GM19193 (cell line): ENCODE measurements at regions not wholly inside any gene's neighbourhood (a gene's known extent, or its start where the extent isn't known, plus 50 kb on each side); places are given as distances from the start of the nearest gene placed in this dataset.

Source experiments
- POLR2A ChIP-seq: IDR thresholded peaks from 4 replicates; pipeline ENCODE4 v1.6.1; 2011; ENCODE audit not compliant: insufficient read depth, insufficient read length; ENCODE audit errors: extremely low read depth

DNA sequence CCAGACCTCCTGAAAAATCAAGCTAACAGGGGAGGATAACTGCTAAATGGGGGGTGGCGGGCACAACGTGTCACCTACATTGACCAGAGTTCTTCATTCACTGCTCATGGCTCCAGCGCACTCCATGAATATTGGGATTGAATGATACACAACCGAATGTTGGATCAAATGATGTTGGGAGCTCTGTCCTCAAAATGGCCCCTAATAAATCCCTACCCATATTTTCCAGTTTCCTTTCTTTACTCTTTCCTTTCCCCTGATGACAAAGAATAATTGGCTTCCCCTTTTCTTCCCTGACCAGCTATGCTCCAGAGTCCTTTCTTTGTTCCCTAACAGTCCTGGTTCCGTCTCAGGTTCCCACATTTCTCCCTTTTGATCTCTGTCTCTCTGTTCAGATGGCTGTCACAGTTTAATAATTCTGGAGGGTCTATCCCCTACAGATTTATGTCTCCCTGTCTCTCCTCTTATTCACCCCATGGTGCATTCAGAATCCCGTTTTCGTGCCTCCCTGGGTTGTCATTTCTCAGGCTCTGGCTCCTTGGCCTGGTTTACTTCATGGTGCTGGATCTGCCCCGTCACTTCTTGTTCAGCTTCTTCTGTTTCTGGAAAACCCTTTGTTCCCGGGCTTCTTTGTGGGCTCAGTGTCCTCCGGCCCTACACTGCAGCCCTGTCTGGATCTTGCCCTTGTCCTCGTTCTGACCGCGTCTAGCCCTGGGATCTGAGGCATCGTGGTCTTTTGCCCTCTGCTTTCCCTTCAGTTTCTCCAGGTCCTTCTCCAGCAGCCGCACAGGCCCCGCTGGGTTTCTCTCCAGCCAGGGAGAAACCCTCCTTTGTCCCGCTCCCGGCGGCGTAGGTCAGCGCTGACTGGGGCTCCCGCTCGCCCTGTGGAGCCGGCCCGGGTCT, 78.3 kb downstream of the NDUFS5 start:
- TF ChIP-seq POLR2A, result no peak

DNA sequence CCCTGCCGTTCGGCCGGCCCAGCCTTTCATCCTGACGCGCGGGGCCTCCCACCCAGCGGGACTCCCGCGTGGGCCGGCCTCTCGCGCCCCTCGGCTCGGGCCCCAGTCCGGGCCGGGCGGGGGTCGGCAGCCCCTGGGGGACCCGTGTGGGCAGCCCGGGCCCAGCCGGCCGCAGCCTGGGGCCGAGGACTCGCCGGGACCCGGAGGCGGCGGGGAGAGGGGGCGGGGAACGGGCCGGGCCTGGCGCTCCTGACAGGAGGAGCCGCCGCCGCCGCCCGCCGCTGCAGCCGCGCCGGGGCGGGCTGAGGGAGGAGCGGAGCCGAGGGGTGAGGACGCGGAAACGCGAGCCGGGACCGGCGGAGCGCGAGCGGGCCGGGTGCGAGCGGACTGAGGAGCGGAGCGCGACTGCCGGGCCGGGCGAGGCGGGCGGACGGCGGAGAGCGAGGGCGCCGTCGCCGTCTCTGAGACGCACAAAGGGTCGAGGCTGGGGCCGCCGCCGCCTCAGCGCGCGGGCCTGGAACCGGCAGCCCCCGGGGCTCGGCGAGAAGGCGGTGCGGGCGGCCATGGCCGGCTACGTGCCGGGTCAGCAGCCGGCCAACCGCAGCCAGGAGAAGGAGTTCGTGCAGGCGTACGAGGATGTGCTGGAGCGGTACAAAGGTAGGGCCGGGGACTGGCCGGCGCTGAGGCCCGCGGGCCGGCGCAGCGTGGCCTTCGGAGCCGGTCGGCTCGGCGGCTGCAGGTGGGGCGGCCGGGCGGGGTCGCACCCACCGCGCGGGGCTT, 79.1 kb downstream of the NDUFS5 start:
- TF ChIP-seq POLR2A, result peak; percentile 56

DNA sequence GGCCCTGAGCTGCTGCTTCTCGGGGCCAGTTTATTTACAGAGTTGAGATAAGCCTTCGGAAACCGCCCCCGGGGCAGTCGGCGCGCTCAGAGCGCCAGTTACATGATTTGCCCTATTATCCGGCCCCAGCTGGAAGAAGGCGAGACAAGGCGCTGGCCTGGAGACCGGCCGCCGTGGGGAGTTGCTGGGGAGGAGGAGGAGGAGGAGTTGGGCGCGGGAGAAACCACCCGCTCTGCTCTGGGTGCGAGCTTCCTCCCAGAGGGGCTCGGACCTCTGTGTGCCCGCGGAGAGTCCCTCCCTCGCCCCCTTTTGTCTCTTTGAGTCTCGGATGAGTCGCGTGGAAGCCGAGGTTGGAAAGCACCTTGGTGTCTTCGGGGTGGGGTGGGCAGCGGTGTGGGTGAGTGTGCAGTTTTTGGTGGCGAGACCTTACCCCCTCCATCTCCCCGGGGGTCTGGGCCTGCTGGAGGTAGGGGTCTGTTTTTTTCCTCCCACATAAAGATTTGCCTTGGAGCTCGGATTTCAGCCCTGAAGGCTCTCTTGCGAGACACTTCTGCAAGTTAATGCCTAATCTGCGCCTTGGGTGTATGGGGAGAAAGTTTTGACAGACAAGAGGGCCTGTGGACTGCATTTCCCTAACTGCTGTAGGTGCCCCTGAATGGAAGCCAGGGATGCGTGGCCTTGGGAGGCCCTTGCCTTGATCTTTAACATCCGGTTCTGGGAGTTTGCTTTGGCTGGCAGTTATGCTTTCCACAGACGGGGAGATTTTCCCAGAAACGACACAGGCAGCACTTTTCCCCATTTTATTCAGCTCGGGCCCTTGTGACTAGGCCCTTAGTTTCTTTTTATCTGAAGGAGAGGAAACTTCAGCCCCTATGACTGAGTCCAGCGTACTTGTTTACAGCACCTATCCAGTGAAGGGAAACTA, 80.0 kb downstream of the NDUFS5 start:
- TF ChIP-seq POLR2A, result peak; percentile 26

DNA sequence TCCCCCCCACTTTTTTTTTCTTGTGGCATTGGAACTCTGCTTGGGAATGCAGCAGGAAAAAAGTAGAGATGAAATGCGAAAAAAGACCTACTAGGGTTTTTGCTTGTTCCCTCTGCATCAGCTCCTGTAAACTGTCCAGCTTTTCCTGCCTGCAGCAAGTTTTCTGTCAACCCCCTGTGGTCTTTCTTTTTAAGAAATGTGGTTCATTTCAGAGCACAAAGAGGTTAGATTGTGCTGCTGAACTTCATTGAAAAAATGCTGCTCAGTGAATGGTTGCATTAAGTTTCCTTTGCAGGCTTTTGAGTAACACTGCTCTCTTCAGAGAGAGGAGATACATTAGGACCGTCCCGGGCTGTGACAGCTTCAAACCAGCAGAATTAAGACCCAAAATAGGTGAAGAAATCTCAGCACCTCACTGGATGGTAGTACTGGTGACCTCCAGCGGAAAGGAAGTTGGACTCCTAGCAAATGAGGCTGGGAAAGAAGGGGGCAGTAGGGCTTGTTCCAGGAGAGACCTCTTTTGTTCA, 80.7 kb downstream of the NDUFS5 start:
- TF ChIP-seq POLR2A, result no peak

DNA sequence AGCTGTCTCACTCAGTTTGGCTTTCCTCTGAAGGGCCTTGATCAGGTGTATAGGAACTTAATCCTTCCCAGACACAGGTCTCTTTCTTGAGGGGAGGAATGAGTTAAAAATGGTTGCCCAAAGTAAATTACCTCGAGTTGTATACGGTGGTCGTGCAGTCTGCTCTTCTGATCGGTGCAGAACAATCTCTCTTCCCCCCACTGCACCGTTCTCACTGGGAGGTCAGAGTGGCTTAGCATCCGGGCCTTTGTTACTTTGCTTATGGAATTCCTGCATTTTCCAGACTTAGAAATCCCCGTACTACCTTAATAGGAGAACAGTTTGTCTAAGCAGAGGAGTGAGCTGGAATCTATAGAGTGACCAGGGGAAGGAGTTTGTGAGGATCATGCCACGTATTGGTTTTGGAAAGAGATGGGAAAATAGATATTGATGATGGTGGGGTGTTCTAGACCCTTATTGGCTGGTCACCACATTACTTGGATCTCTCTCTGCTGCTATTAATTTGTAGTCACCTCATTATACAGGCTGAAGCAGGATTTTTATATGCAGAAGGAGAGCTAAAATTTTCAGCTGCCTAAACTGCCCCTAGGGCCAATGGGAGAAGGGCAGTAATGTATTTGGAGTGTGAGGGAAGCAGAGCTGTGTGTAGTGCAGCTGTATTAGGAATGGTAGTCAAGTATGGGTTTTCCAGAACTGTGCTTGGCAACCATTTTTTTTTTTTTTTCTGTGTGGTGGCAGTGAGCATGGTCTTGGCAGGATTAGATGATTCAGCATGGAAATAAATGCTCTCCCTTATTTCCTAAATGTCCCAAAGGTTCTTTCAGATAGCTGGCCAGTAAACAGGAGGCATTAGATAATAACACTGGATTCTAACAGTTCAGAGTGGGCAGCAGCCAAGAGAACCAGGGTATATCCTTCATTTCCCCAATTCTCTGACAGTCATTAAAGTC, 81.5 kb downstream of the NDUFS5 start:
- no peak for TF ChIP-seq POLR2A

DNA sequence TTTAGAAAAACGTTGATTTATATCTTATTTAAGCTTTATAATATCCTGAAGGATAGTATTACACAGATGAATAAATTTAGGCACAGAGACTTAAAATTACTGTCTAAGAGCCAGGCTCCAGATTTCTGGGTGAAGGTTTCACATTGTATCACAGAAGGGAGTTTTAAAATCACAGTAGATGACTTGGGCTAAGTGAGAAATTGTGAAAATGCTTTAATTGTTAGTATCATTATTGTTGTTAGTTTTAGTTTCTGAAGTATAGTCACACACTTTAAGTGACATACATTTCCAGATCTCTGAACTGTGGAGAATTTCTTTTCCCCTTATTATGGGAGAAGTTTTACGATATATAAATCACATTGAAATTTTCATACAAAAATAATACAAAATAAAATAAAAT, 83.5 kb downstream of the NDUFS5 start:
- TF ChIP-seq POLR2A, result no peak

DNA sequence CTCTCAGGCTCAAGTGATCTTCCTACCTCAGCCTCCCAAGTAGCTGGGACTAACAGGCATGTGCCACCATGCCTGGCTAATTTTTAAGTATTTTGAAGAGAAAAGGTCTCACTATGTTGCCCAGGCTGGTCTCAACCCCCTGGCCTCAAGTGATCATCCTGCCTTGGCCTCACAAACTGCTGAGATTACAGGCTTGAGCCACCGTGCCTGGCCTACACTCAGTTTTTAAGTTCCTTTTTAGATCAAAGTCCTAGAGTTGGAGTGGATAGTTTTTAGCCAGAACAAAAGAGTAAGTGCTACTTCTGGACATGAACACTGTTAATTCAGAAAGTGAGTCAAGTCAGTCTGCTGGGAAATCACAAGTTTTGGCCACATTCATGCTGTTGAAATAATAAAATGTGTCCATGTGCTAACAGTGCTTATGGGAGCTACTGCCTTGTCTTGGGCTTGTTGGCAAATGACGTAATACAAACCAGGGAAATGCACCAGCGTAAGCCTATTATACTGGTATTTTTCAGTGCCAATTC, 84.2 kb downstream of the NDUFS5 start:
- no peak for TF ChIP-seq POLR2A

DNA sequence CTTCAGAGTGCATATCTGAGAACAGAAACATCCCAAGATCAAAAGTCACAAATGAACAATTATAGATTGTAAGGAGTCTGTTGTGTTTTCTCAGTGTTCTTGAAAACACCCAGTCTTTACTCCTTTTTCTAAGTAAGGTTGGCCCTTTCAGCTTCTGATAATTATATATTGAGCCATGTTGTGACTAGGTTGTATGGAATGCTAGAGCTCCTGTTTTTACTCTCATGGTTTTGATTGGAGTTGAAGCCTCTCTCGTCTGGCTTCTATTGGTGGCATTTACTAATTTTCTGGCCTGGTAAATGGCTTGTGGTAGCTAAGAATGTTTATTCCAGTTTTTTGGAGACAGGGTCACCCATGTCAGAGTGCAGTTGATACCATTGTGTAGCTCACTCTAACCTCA, 84.7 kb downstream of the NDUFS5 start:
- no peak for TF ChIP-seq POLR2A

DNA sequence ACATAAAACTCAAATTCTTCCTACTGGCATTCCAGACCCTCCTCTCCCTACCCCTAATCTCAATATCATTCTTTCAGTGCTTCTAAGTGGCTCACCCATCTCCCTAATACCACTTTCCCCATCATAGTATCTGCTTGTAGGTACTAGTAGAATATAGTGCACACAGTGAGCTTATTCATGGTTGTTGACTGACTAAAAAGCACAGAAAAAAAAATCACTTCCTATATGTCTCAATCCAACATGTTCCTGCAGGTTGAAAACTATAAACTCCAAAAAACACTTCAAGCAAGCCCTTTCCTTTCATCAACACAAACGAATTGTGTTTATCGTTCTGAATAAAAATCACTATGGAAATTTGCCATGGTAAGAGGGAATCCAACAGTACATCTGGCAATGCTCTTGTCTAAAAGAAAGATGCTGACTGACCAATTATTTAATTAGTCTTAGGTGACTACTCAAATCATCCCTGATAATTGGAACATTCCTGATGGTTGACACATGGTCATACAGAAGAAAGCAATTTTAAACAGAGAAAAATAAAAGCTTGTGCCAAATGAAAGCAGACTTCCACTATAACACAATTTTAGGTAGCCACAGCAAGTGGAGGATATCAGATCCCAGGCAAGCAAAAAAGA, 87.1 kb downstream of the NDUFS5 start:
- TF ChIP-seq POLR2A, result no peak

DNA sequence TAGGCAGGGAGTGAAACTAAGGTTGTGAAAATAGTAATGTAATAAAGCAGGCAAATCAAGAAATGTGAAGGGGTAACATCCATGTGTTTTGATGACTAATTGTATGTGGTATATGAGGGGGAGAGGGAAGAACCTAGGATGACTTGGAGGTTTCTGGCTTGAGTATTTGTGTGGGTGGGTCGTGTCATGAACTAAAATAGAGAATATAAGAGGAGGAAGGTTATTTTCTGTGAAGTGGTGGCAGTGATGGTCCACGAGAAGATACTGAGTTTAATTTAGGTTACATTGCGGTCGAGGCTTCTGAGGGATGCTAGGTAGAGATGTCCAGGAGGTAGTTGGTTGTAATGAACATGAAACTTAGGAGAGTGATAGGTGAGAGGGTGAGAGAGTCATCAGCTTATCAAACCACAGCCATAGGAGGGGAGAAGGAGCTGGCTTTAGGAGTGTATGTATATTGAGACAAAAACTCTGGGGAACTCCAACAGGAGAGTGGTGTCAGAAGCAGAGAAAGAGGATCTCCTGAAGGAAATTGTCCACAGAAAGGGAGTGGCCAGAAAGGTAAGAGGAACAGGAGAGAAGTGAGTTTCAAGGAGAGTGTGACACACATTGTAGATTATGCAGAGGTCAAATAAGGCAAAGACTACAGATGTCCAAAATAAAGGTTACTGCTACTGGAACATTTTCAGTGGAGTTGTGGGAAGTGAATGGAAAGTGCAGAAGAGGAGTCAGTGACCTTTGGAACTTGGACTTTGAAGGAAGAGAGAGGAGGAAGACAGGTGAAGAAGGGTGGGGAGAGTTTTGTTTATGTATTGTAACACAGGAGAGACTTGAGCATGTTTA, 89.0 kb upstream of the MACF1 start:
- TF ChIP-seq POLR2A, result no peak

DNA sequence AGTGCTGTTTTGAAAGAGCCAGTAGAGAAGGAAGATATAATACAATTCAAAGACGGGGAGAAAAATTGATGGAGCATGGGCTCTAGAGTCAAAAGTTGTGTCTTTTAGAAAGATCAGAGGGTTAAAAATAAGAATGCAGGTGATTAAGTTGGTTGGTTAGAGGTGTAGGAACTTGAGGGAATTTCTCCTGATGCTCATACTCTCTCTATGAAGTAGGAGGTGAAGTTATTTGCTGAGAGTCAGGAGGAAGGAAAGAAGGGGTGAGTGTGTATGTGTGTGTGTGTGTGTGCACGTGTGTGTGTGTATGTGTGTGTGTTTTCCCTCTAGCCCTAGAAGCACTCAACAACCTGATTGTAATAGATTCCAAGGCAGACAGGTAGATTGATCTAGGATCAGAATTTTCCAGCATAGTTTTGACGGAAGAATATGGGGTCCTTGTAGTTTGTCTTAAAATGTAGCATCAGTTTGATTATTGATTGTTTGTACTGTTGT, 88.3 kb upstream of the MACF1 start:
- TF ChIP-seq POLR2A, result no peak
